Upper lobe of left lung (tissue), 6 donors: ENCODE measurements at regions not wholly inside any gene's neighbourhood (a gene's known extent, or its start where the extent isn't known, plus 50 kb on each side); places are given as distances from the start of the nearest gene placed in this dataset.

ENCODE experiments used
- ATAC-seq, 2 donors: fragments of 200-7000 bp; cut with Tn5 transposase; one replicate each; pipeline ENCODE4 v1.9.1; 2022; ENCODE audit warnings: mild to moderate bottlenecking in 2 of 2, moderate library complexity in 2 of 2; ENCODE audit not compliant: low FRiP score in 2 of 2
- DNase-seq, 2 donors: peaks; one replicate each; pipeline ENCODE4 v3.0.0-alpha.2; 2019 to 2020
- H3K27ac ChIP-seq, 4 donors: fragments of 200-600 bp; sonication (generic); one replicate each; pipeline ENCODE4 v1.5.1; 2016 to 2019
- H3K27me3 ChIP-seq, 4 donors: fragments of 200-600 bp; sonication (generic); one replicate each; pipeline ENCODE4 v1.5.1; 2017 to 2019
- H3K36me3 ChIP-seq, 4 donors: fragments of 200-600 bp; sonication (generic); one replicate each; pipeline ENCODE4 v1.5.1; 2016 to 2019
- H3K4me1 ChIP-seq, 4 donors: fragments of 200-600 bp; sonication (generic); one replicate each; pipeline ENCODE4 v1.5.1; 2018 to 2019
- H3K4me3 ChIP-seq, 4 donors: fragments of 200-600 bp; sonication (generic); one replicate each; pipeline ENCODE4 v1.5.1; 2017 to 2019; ENCODE audit warnings: mild to moderate bottlenecking in 2 of 4, moderate library complexity in 1 of 4
- H3K9me3 ChIP-seq, 4 donors: fragments of 200-600 bp; sonication (generic); one replicate each; pipeline ENCODE4 v1.5.1; 2018 to 2019
- CTCF ChIP-seq, 6 experiments: fragments of 450-650 bp in 4 of 6; fragments of 200-600 bp in 2 of 6; sonication (generic) in 2 of 6; IDR thresholded peaks; one replicate each; pipeline ENCODE4 v1.5.1; 2016 to 2019; ENCODE audit warnings: antibody characterized with exemption in 6 of 6
- EP300 ChIP-seq, 4 donors: sonication (generic); formaldehyde crosslinking; IDR thresholded peaks; one replicate each; pipeline ENCODE4 v1.5.1; 2017; ENCODE audit warnings: antibody characterized with exemption in 4 of 4, control low read depth in 2 of 4
- POLR2A ChIP-seq, 4 donors: fragments of 450-650 bp; IDR thresholded peaks; one replicate each; pipeline ENCODE4 v1.5.1; 2016 to 2017; ENCODE audit warnings: antibody characterized with exemption in 4 of 4, mild to moderate bottlenecking in 2 of 4
- POLR2AphosphoS5 ChIP-seq, 2 donors: sonication (generic); formaldehyde crosslinking; IDR thresholded peaks; one replicate each; pipeline ENCODE4 v1.5.1; 2017; ENCODE audit warnings: antibody characterized with exemption in 2 of 2
- WGBS, 2 donors: methylation state at CpG; one replicate each; pipeline ENCODE4 v1.1.5; 2017 to 2018; 5-methylcytosine and 5-hydroxymethylcytosine counted together
- donor health status: DM: no; HTN: no; CAD: no; lungs with moderate emphysema.
- donor health status: DM: no; HTN: yes; CAD: no; lungs with severe emphysema.

DNA sequence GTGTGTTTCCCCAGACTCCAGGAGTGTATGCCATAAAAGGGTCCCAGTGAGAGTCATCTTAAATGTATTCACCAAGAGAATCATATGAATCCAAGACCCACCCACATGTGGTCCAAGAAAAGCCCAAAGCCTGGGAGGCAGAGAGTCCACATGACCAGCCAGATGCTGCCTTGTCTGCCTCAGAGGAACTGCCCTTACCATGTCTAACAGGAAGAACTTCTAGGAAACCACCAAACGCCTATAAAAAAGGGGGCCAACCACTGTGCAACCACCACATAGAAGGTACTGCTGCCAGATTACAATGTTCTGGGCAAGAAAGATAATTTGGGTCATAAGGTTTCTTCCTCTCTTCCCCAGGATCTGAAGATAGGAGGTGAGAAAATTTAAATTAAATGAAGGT lies 129.8 kb upstream of the SLC24A2 start:
- H3K9me3 ChIP-seq: no peaks in the 10 kb centered on the region
- no peaks in the 10 kb centered on the region for H3K27me3 ChIP-seq
- DNase-seq (no peak), ATAC-seq (no peak)
- no peak overlapping the region for H3K27ac ChIP-seq
- H3K4me1 ChIP-seq: no peaks in the 10 kb centered on the region
- no peak for TF ChIP-seq CTCF (IDR thresholded peaks at IDR 0.05)
- no peak for TF ChIP-seq POLR2AphosphoS5 (IDR thresholded peaks at IDR 0.05)
- no peak for TF ChIP-seq POLR2A (IDR thresholded peaks at IDR 0.05)
- TF ChIP-seq EP300 (IDR thresholded peaks at IDR 0.05): no peak
- WGBS, 2 donors: 63 to 67% methylated on average over 1 of the region's 1 CpG
- no peak overlapping the region for H3K4me3 ChIP-seq
- no peaks in the 10 kb centered on the region for H3K36me3 ChIP-seq

- no peak for TF ChIP-seq POLR2AphosphoS5 (IDR thresholded peaks at IDR 0.05)
- TF ChIP-seq CTCF (IDR thresholded peaks at IDR 0.05): no peak
- TF ChIP-seq POLR2A (IDR thresholded peaks at IDR 0.05): no peak
- no peak for TF ChIP-seq EP300 (IDR thresholded peaks at IDR 0.05)
- WGBS, 2 donors: 93 to 95% methylated on average over 3 of the region's 3 CpGs
- H3K27ac ChIP-seq: no peak overlapping the region
Observed at GRCh38 chr9:19914044-19914443, 125.2 kb upstream of the SLC24A2 start.

DNA sequence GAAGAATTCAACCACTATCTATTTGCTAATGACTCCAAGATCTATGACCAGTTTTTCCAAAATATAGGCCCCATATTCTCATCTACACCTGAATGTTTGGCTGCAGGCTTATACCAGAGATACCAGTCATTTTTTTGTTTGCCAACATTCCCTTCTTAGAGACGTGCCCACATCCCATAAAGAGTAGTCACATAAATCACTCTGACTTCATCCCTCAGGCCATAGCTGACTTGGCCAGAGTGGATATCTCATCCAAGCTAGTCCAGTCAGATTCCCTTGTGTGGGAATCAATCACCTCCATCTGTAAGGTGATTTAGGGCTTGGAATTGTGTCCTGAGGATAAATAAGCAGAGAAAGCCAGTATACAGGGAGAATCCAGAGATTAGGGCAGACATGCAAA lies 124.3 kb upstream of the SLC24A2 start:
- Histone ChIP-seq H3K4me1 (no peaks in the 10 kb centered on the region), H3K27me3 (no peaks in the 10 kb centered on the region), H3K9me3 (no peaks in the 10 kb centered on the region), H3K4me3 (no peak overlapping the region), H3K27ac (no peak overlapping the region), H3K36me3 (no peaks in the 10 kb centered on the region)
- DNase-seq (no peak), ATAC-seq (no peak)
- no peak for TF ChIP-seq POLR2AphosphoS5 (IDR thresholded peaks at IDR 0.05)
- no peak for TF ChIP-seq EP300 (IDR thresholded peaks at IDR 0.05)
- TF ChIP-seq POLR2A (IDR thresholded peaks at IDR 0.05): no peak
- TF ChIP-seq CTCF (IDR thresholded peaks at IDR 0.05): no peak
- WGBS, 2 donors: 71 to 94% methylated on average over 1 of the region's 1 CpG

More at GRCh38 chr9:19914044-19914443, 125.2 kb upstream of the SLC24A2 start:
- Histone ChIP-seq H3K36me3 (no peaks in the 10 kb centered on the region), H3K27me3 (no peaks in the 10 kb centered on the region), H3K4me1 (no peaks in the 10 kb centered on the region), H3K4me3 (no peak overlapping the region), H3K9me3 (no peaks in the 10 kb centered on the region)
- DNase-seq (no peak), ATAC-seq (no peak)

- ATAC-seq (no peak), DNase-seq (no peak)
- H3K27ac ChIP-seq: no peak overlapping the region
- H3K36me3 ChIP-seq: no peaks in the 10 kb centered on the region
- H3K9me3 ChIP-seq: no peaks in the 10 kb centered on the region
- TF ChIP-seq CTCF (IDR thresholded peaks at IDR 0.05): no peak
- no peak for TF ChIP-seq POLR2A (IDR thresholded peaks at IDR 0.05)
- TF ChIP-seq POLR2AphosphoS5 (IDR thresholded peaks at IDR 0.05): no peak
- no peaks in the 10 kb centered on the region for H3K27me3 ChIP-seq
- H3K4me1 ChIP-seq: no peaks in the 10 kb centered on the region
- 85 to 88% methylated on average over 5 of the region's 5 CpGs for WGBS, 2 donors
- no peak overlapping the region for H3K4me3 ChIP-seq
Observed at GRCh38 chr9:19903076-19903475, 114.2 kb upstream of the SLC24A2 start.

DNA sequence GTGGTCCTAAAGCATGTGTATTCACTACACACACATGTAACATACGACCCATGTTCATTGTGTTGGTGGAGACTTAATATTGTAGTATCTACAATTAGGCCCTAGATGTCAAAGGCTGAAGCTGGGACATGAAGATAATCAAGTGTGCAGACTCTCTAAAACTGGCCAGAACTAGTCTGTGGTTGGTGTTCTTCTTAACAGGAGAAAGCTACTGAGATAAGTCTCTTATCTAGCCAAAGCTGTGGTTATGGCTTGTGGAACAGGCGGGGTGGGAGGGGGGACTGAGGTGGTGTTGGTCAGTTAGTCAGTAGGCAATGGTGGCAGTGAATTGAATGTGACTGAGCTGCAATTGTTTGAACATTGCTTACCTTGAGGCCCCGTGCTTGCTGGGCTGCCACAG lies 112.7 kb upstream of the SLC24A2 start:
- no peak overlapping the region for H3K4me3 ChIP-seq
- DNase-seq: no peak
- no peak for ATAC-seq
- no peaks in the 10 kb centered on the region for H3K9me3 ChIP-seq
- 86 to 89% methylated on average over 3 of the region's 3 CpGs for WGBS, 2 donors
- H3K27me3 ChIP-seq: no peaks in the 10 kb centered on the region
- no peaks in the 10 kb centered on the region for H3K4me1 ChIP-seq
- H3K36me3 ChIP-seq: no peaks in the 10 kb centered on the region
- TF ChIP-seq POLR2A (IDR thresholded peaks at IDR 0.05): no peak
- TF ChIP-seq POLR2AphosphoS5 (IDR thresholded peaks at IDR 0.05): no peak
- no peak for TF ChIP-seq EP300 (IDR thresholded peaks at IDR 0.05)
- TF ChIP-seq CTCF (IDR thresholded peaks at IDR 0.05): no peak
- no peak overlapping the region for H3K27ac ChIP-seq
